GM23338 (cell line): ENCODE measurements at regions not wholly inside any gene's neighbourhood (a gene's known extent, or its start where the extent isn't known, plus 50 kb on each side); places are given as distances from the start of the nearest gene placed in this dataset.
A peak's percentile ranks its signal among the peaks of the same experiment; 100 is the strongest.

Source experiments
- ATAC-seq: fragments of 200-7000 bp; cut with Tn5 transposase; 3 replicates; pipeline ENCODE4 v1.9.1; 2020
- DNase-seq: peaks from one replicate; pipeline ENCODE4 v3.0.0-alpha.2; 2015; ENCODE audit warnings: low spot score
- H2AFZ ChIP-seq: fragments of 200-600 bp; sonication (generic); 2 replicates; pipeline ENCODE4 v1.8.0; 2016; ENCODE audit warnings: antibody characterized with exemption, mild to moderate bottlenecking, moderate library complexity
- H3F3A ChIP-seq: fragments of 200-600 bp; sonication (generic); replicated peaks from 2 replicates; pipeline ENCODE4 v1.8.0; 2017; ENCODE audit warnings: antibody characterized with exemption, mixed run types, low read depth
- H3K27ac ChIP-seq: fragments of 200-600 bp; sonication (generic); 2 replicates; pipeline ENCODE4 v1.6.1; 2016; ENCODE audit warnings: low read depth
- H3K27me3 ChIP-seq: fragments of 200-600 bp; sonication (generic); 2 replicates; pipeline ENCODE4 v1.8.0; 2016; ENCODE audit warnings: mild to moderate bottlenecking, mixed run types, moderate library complexity; ENCODE audit not compliant: insufficient read depth
- H3K36me3 ChIP-seq: fragments of 200-600 bp; sonication (generic); 2 replicates; pipeline ENCODE4 v1.8.0; 2016; ENCODE audit warnings: mild to moderate bottlenecking; ENCODE audit not compliant: insufficient read depth
- H3K4me1 ChIP-seq: fragments of 200-600 bp; sonication (generic); 2 replicates; pipeline ENCODE4 v1.8.0; 2016; ENCODE audit warnings: mild to moderate bottlenecking, moderate library complexity; ENCODE audit not compliant: insufficient read depth
- H3K4me2 ChIP-seq: fragments of 200-600 bp; sonication (generic); 2 replicates; pipeline ENCODE4 v1.7.1; 2017; ENCODE audit warnings: mixed run types
- H3K4me3 ChIP-seq: fragments of 200-600 bp; sonication (generic); 2 replicates; pipeline ENCODE4 v1.6.1; 2016; ENCODE audit warnings: mixed run types
- H3K79me2 ChIP-seq: fragments of 200-600 bp; sonication (generic); replicated peaks from 2 replicates; pipeline ENCODE4 v1.8.0; 2017; ENCODE audit warnings: mild to moderate bottlenecking; ENCODE audit not compliant: insufficient read depth
- H3K9me2 ChIP-seq: fragments of 200-600 bp; sonication (generic); 2 replicates; pipeline ENCODE4 v1.8.0; 2017; ENCODE audit not compliant: insufficient read depth
- H4K20me1 ChIP-seq: fragments of 200-600 bp; sonication (generic); replicated peaks from 2 replicates; pipeline ENCODE4 v1.8.0; 2017; ENCODE audit warnings: mild to moderate bottlenecking; ENCODE audit not compliant: insufficient read depth
- H3K27ac Mint-ChIP-seq: 2 replicates; pipeline ENCODE4 v1.8.0; 2020; ENCODE audit warnings: inconsistent platforms, mild to moderate bottlenecking, moderate library complexity, mixed read lengths
- H3K27me3 Mint-ChIP-seq: 3 replicates; pipeline ENCODE4 v1.8.0; 2022; ENCODE audit warnings: low read depth, mild to moderate bottlenecking, moderate library complexity, mixed read lengths, inconsistent platforms; ENCODE audit not compliant: insufficient read depth, poor library complexity
- H3K36me3 Mint-ChIP-seq: 3 replicates; pipeline ENCODE4 v1.8.0; 2021; ENCODE audit warnings: low read depth, mild to moderate bottlenecking, inconsistent platforms, moderate library complexity, mixed read lengths
- H3K4me1 Mint-ChIP-seq: 3 replicates; pipeline ENCODE4 v1.8.0; 2020; ENCODE audit warnings: mild to moderate bottlenecking, inconsistent platforms, mixed read lengths
- H3K4me3 Mint-ChIP-seq: 3 replicates; pipeline ENCODE4 v1.8.0; 2021; ENCODE audit warnings: moderate library complexity, mild to moderate bottlenecking, inconsistent platforms, mixed read lengths
- H3K9me3 Mint-ChIP-seq: 3 replicates; pipeline ENCODE4 v1.8.0; 2020; ENCODE audit warnings: moderate library complexity, mild to moderate bottlenecking, inconsistent platforms, mixed read lengths
- CREB1 ChIP-seq: fragments of 250-450 bp; sonication (Bioruptor Pico); IDR thresholded peaks from 2 replicates; pipeline ENCODE4 v1.5.0; 2020; ENCODE audit warnings: low read depth, mild to moderate bottlenecking, moderate library complexity
- EZH2phosphoT487 ChIP-seq: fragments of 200-600 bp; sonication (generic); IDR thresholded peaks from one replicate; pipeline ENCODE4 v1.8.1; 2018; ENCODE audit warnings: antibody characterized with exemption; ENCODE audit not compliant: unreplicated experiment
- JUNB ChIP-seq: IDR thresholded peaks from one replicate; pipeline ENCODE4 v1.6.1; 2016; ENCODE audit warnings: antibody characterized with exemption; ENCODE audit not compliant: unreplicated experiment
- NANOG ChIP-seq: IDR thresholded peaks from 2 replicates; pipeline ENCODE4 v1.6.1; 2016; ENCODE audit warnings: antibody characterized with exemption, borderline replicate concordance
- POLR2AphosphoS5 ChIP-seq: IDR thresholded peaks from 2 replicates; pipeline ENCODE4 v1.6.1; 2016; ENCODE audit warnings: antibody characterized with exemption, low read depth
- STAT1 ChIP-seq: IDR thresholded peaks from one replicate; pipeline ENCODE4 v1.6.1; 2016; ENCODE audit warnings: antibody characterized with exemption; ENCODE audit not compliant: unreplicated experiment
- ZNF114 ChIP-seq: fragments of 250-450 bp; sonication (Bioruptor Pico); IDR thresholded peaks from 2 replicates; pipeline ENCODE4 v1.5.0; 2020; ENCODE audit warnings: mild to moderate bottlenecking, moderate library complexity
- ZNF331 ChIP-seq: fragments of 250-450 bp; sonication (Bioruptor Pico); IDR thresholded peaks from 2 replicates; pipeline ENCODE4 v1.5.0; 2020; ENCODE audit warnings: low read depth, mild to moderate bottlenecking, moderate library complexity
- TF ChIP-seq, protein P1 (sequence below): IDR thresholded peaks from one replicate; pipeline ENCODE4 v1.6.1; 2018; ENCODE audit warnings: antibody characterized with exemption; ENCODE audit not compliant: unreplicated experiment
- TF ChIP-seq, protein P2 (sequence below): IDR thresholded peaks from 2 replicates; pipeline ENCODE4 v1.6.1; 2016; ENCODE audit warnings: antibody characterized with exemption
- TF ChIP-seq, protein P3 (sequence below): fragments of 250-450 bp; sonication (Bioruptor Pico); IDR thresholded peaks from 2 replicates; pipeline ENCODE4 v1.5.0; 2020; ENCODE audit warnings: mild to moderate bottlenecking, moderate library complexity

DNA sequence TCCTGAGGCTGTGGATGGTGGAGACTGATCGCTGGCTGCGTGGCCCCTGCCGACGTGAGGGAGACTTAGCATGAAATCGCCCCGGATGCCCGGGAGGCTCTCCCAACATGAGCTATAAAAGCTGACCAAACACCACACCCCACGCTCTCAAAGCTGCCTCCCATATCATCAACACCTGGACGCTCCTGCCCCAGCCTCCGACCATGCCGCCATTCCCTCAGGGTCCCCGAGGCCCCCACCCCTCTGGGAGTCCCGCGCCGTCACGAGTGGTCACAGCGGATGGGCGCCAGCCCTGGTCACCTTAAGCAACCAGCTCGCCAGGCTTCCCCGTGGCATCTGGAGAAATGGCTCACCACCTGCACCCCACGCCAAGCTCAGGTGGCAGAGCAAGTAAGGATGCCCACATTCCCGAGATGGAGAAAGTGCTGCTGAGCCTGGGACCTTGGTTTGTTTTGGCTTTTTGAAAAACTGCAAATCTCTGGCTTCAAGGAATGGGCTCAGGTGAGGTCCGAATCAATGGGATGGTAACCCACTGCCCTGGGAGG, 196.0 kb downstream of the MED10 start:
- TF ChIP-seq, protein P1, sequence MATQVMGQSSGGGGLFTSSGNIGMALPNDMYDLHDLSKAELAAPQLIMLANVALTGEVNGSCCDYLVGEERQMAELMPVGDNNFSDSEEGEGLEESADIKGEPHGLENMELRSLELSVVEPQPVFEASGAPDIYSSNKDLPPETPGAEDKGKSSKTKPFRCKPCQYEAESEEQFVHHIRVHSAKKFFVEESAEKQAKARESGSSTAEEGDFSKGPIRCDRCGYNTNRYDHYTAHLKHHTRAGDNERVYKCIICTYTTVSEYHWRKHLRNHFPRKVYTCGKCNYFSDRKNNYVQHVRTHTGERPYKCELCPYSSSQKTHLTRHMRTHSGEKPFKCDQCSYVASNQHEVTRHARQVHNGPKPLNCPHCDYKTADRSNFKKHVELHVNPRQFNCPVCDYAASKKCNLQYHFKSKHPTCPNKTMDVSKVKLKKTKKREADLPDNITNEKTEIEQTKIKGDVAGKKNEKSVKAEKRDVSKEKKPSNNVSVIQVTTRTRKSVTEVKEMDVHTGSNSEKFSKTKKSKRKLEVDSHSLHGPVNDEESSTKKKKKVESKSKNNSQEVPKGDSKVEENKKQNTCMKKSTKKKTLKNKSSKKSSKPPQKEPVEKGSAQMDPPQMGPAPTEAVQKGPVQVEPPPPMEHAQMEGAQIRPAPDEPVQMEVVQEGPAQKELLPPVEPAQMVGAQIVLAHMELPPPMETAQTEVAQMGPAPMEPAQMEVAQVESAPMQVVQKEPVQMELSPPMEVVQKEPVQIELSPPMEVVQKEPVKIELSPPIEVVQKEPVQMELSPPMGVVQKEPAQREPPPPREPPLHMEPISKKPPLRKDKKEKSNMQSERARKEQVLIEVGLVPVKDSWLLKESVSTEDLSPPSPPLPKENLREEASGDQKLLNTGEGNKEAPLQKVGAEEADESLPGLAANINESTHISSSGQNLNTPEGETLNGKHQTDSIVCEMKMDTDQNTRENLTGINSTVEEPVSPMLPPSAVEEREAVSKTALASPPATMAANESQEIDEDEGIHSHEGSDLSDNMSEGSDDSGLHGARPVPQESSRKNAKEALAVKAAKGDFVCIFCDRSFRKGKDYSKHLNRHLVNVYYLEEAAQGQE: no peak
- TF ChIP-seq STAT1: no peak
- no peak for TF ChIP-seq POLR2AphosphoS5
- no peak for TF ChIP-seq EZH2phosphoT487
- TF ChIP-seq, protein P2, sequence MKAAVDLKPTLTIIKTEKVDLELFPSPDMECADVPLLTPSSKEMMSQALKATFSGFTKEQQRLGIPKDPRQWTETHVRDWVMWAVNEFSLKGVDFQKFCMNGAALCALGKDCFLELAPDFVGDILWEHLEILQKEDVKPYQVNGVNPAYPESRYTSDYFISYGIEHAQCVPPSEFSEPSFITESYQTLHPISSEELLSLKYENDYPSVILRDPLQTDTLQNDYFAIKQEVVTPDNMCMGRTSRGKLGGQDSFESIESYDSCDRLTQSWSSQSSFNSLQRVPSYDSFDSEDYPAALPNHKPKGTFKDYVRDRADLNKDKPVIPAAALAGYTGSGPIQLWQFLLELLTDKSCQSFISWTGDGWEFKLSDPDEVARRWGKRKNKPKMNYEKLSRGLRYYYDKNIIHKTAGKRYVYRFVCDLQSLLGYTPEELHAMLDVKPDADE: no peak
- TF ChIP-seq, protein P3, sequence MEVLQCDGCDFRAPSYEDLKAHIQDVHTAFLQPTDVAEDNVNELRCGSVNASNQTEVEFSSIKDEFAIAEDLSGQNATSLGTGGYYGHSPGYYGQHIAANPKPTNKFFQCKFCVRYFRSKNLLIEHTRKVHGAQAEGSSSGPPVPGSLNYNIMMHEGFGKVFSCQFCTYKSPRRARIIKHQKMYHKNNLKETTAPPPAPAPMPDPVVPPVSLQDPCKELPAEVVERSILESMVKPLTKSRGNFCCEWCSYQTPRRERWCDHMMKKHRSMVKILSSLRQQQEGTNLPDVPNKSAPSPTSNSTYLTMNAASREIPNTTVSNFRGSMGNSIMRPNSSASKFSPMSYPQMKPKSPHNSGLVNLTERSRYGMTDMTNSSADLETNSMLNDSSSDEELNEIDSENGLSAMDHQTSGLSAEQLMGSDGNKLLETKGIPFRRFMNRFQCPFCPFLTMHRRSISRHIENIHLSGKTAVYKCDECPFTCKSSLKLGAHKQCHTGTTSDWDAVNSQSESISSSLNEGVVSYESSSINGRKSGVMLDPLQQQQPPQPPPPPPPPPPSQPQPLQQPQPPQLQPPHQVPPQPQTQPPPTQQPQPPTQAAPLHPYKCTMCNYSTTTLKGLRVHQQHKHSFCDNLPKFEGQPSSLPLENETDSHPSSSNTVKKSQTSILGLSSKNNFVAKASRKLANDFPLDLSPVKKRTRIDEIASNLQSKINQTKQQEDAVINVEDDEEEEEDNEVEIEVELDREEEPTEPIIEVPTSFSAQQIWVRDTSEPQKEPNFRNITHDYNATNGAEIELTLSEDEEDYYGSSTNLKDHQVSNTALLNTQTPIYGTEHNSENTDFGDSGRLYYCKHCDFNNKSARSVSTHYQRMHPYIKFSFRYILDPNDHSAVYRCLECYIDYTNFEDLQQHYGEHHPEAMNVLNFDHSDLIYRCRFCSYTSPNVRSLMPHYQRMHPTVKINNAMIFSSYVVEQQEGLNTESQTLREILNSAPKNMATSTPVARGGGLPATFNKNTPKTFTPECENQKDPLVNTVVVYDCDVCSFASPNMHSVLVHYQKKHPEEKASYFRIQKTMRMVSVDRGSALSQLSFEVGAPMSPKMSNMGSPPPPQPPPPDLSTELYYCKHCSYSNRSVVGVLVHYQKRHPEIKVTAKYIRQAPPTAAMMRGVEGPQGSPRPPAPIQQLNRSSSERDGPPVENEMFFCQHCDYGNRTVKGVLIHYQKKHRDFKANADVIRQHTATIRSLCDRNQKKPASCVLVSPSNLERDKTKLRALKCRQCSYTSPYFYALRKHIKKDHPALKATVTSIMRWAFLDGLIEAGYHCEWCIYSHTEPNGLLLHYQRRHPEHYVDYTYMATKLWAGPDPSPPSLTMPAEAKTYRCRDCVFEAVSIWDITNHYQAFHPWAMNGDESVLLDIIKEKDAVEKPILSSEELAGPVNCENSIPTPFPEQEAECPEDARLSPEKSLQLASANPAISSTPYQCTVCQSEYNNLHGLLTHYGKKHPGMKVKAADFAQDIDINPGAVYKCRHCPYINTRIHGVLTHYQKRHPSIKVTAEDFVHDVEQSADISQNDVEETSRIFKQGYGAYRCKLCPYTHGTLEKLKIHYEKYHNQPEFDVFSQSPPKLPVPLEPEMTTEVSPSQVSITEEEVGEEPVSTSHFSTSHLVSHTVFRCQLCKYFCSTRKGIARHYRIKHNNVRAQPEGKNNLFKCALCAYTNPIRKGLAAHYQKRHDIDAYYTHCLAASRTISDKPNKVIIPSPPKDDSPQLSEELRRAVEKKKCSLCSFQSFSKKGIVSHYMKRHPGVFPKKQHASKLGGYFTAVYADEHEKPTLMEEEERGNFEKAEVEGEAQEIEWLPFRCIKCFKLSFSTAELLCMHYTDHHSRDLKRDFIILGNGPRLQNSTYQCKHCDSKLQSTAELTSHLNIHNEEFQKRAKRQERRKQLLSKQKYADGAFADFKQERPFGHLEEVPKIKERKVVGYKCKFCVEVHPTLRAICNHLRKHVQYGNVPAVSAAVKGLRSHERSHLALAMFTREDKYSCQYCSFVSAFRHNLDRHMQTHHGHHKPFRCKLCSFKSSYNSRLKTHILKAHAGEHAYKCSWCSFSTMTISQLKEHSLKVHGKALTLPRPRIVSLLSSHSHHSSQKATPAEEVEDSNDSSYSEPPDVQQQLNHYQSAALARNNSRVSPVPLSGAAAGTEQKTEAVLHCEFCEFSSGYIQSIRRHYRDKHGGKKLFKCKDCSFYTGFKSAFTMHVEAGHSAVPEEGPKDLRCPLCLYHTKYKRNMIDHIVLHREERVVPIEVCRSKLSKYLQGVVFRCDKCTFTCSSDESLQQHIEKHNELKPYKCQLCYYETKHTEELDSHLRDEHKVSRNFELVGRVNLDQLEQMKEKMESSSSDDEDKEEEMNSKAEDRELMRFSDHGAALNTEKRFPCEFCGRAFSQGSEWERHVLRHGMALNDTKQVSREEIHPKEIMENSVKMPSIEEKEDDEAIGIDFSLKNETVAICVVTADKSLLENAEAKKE: no peak
- TF ChIP-seq NANOG: no peak
- no peak for TF ChIP-seq ZNF331 (CRISPR knock-in tag)
- TF ChIP-seq JUNB: no peak
- TF ChIP-seq CREB1: no peak
- no peak for TF ChIP-seq ZNF114 (CRISPR knock-in tag)
- peaks cover 6% of the 10 kb centered on the region; the same call in 1 of the 3 replicates for H3K9me3 Mint-ChIP-seq
- no peaks in the 10 kb centered on the region for H3F3A ChIP-seq

More for the DNA sequence above, 196.0 kb downstream of the MED10 start:
- Histone ChIP-seq H3K36me3 (no peaks in the 10 kb centered on the region), H3K4me2 (no peak overlapping the region), H3K4me1 (no peaks in the 10 kb centered on the region), H3K27me3 (no peaks in the 10 kb centered on the region), H2AFZ (0 out of 2 replicates have a peak overlapping the region, but pooled peaks have one; percentile 84), H3K79me2 (no peaks in the 10 kb centered on the region), H3K9me2 (no peaks in the 10 kb centered on the region), H4K20me1 (no peaks in the 10 kb centered on the region), H3K4me3 (no peak overlapping the region), H3K27ac (no peak overlapping the region)
- Mint-ChIP-seq H3K27ac (no peak overlapping the region), H3K4me1 (no peaks in the 10 kb centered on the region; the same call in 2 of the 3 replicates), H3K27me3 (peaks cover 2% of the 10 kb centered on the region), H3K4me3 (no peak overlapping the region), H3K36me3 (peaks cover 4% of the 10 kb centered on the region; the same call in 2 of the 3 replicates)
- ATAC-seq (no peak), DNase-seq (no peak)
